ENCODE measurements at regions not wholly inside any gene's neighbourhood (a gene's known extent, or its start where the extent isn't known, plus 50 kb on each side); places are given as distances from the start of the nearest gene placed in this dataset.

- ATAC-seq (ENCODE audit: poor library complexity) (no peak), DNase-seq (no peak)
- Mint-ChIP-seq H3K4me1 (ENCODE audit: low read depth) (no peaks in the 10 kb centered on the region), H3K9me3 (peaks cover 5% of the 10 kb centered on the region), H3K4me3 (no peak overlapping the region), H3K27ac (no peak overlapping the region), H3K36me3 (ENCODE audit: low read depth) (no peaks in the 10 kb centered on the region), H3K27me3 (no peaks in the 10 kb centered on the region)
- Histone ChIP-seq H3K27ac (ENCODE audit: low read depth in 1 of 2, low read length in 2 of 2) (no peak overlapping the region), H3K36me3 (ENCODE audit: insufficient read depth, low read length) (no peaks in the 10 kb centered on the region), H3K9me3 (ENCODE audit: control insufficient read depth in 1 of 2, insufficient read depth in 1 of 2, low read length in 2 of 2) (no peaks in the 10 kb centered on the region), H3K4me3 (ENCODE audit: low read length) (no peak overlapping the region), H3K4me1 (ENCODE audit: insufficient read depth, low read length) (no peaks in the 10 kb centered on the region), H3K27me3 (ENCODE audit: control insufficient read depth in 1 of 2, insufficient read depth in 2 of 2, low read length in 2 of 2) (no peaks in the 10 kb centered on the region)
- intact Hi-C loops (cut with DNase I, micrococcal nuclease), result no loop called here
- no peak for TF ChIP-seq CTCF (IDR thresholded peaks at IDR 0.05)
- POLR2A ChIA-PET, result no interaction called here
- CTCF ChIA-PET, result interaction anchor here (0.6 kb wide), 1 partner anchor 860 kb away, joined by 3 read pairs; no protein-coding TSS in a partner anchor
Measured at GRCh38 chr4:23238848-23239247, 546.1 kb downstream of the GBA3 start.

DNA sequence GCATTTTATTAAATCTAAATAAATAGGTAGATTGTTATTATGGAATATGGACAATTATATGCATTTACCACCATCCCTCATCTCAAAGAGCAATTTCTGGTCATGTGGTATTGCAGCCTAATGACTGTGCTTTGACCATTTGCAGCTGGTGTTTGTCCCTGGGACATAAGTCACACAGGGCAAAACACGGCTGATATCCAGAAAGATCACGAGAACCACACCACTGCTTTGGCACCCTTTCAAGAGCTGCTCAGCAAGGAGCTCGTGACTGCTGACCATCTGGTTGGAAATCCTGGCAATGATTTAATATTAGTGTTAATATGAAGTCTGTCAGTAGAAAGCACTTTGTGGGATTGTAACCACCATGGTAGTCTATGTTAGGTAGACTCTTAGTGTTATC, 545.0 kb downstream of the GBA3 start:
- TF ChIP-seq CTCF (IDR thresholded peaks at IDR 0.05), result no peak
- H3K27me3 Mint-ChIP-seq, result no peaks in the 10 kb centered on the region
- DNase-seq, result no peak
- intact Hi-C loops (cut with DNase I, micrococcal nuclease), result no loop called here
- no peaks in the 10 kb centered on the region for H3K4me1 Mint-ChIP-seq (ENCODE audit: low read depth)
- Histone ChIP-seq H3K27me3 (ENCODE audit: control insufficient read depth in 1 of 2, insufficient read depth in 2 of 2, low read length in 2 of 2) (no peaks in the 10 kb centered on the region), H3K27ac (ENCODE audit: low read depth in 1 of 2, low read length in 2 of 2) (no peak overlapping the region), H3K4me3 (ENCODE audit: low read length) (no peak overlapping the region), H3K36me3 (ENCODE audit: insufficient read depth, low read length) (no peaks in the 10 kb centered on the region), H3K4me1 (ENCODE audit: insufficient read depth, low read length) (no peaks in the 10 kb centered on the region), H3K9me3 (ENCODE audit: control insufficient read depth in 1 of 2, insufficient read depth in 1 of 2, low read length in 2 of 2) (no peaks in the 10 kb centered on the region)
- CTCF ChIA-PET, result no interaction called here
- no peak overlapping the region for H3K4me3 Mint-ChIP-seq
- no peak overlapping the region for H3K27ac Mint-ChIP-seq
- peaks cover 5% of the 10 kb centered on the region for H3K9me3 Mint-ChIP-seq
- no peaks in the 10 kb centered on the region for H3K36me3 Mint-ChIP-seq (ENCODE audit: low read depth)
- ATAC-seq (ENCODE audit: poor library complexity), result no peak
- POLR2A ChIA-PET, result no interaction called here

- H3K36me3 ChIP-seq (ENCODE audit: insufficient read depth, low read length), result no peaks in the 10 kb centered on the region
- no peaks in the 10 kb centered on the region for H3K4me1 Mint-ChIP-seq (ENCODE audit: low read depth)
Measured at GRCh38 chr4:23235628-23236390, 543.1 kb downstream of the GBA3 start.

More at GRCh38 chr4:23235628-23236390, 543.1 kb downstream of the GBA3 start:
- no peaks in the 10 kb centered on the region for H3K27me3 ChIP-seq (ENCODE audit: control insufficient read depth in 1 of 2, insufficient read depth in 2 of 2, low read length in 2 of 2)
- intact Hi-C loops (cut with DNase I, micrococcal nuclease), result no loop called here
- no peak overlapping the region for H3K4me3 Mint-ChIP-seq
- no peak for TF ChIP-seq CTCF (IDR thresholded peaks at IDR 0.05)
- no peaks in the 10 kb centered on the region for H3K27me3 Mint-ChIP-seq
- no peak overlapping the region for H3K27ac Mint-ChIP-seq
- ATAC-seq (ENCODE audit: poor library complexity), result no peak
- H3K9me3 ChIP-seq (ENCODE audit: control insufficient read depth in 1 of 2, insufficient read depth in 1 of 2, low read length in 2 of 2), result no peaks in the 10 kb centered on the region
- H3K4me1 ChIP-seq (ENCODE audit: insufficient read depth, low read length), result no peaks in the 10 kb centered on the region
- no peak overlapping the region for H3K4me3 ChIP-seq (ENCODE audit: low read length)
- no peaks in the 10 kb centered on the region for H3K36me3 Mint-ChIP-seq (ENCODE audit: low read depth)
- ChIA-PET POLR2A (interaction anchor here (0.7 kb wide), 1 partner anchor 8 kb away, joined by 3 read pairs; no protein-coding TSS in a partner anchor), CTCF (no interaction called here)
- no peak for DNase-seq
- H3K27ac ChIP-seq (ENCODE audit: low read depth in 1 of 2, low read length in 2 of 2), result no peak overlapping the region
- H3K9me3 Mint-ChIP-seq, result peaks cover 5% of the 10 kb centered on the region

Data from CD4-positive, alpha-beta T cell (primary cell).